ENCODE measurements at regions not wholly inside any gene's neighbourhood (a gene's known extent, or its start where the extent isn't known, plus 50 kb on each side); places are given as distances from the start of the nearest gene placed in this dataset.

DNA sequence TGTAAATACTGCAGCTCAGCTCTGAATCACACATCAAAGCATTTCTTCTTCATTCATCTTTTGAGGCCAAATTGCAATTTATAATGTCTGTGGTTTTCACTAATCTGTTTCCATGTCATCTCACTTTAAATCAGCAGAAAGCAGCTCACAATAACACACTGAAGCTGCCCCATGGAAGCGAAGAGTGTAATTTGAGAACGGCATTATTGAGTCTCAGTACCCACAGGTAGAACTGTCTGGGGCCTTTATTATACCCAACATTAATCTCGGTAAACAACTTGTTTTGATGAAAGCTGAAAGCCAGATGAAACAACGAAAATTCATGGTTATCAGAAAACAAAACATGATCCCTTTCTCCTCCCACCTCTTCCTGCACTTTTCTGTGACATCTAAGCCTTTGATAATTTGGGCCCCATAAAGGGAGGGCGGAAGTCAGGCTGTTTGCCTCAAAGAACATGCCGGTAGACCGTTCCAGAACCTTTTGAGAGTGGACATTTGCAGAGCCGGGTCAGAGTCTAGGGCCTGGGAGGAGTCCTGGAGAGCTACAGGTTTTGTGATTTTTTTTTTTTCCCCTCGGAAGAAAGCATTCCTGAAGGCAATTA is 68.2 kb upstream of the SESN3 start:
- DNase-seq = no peak

DNA sequence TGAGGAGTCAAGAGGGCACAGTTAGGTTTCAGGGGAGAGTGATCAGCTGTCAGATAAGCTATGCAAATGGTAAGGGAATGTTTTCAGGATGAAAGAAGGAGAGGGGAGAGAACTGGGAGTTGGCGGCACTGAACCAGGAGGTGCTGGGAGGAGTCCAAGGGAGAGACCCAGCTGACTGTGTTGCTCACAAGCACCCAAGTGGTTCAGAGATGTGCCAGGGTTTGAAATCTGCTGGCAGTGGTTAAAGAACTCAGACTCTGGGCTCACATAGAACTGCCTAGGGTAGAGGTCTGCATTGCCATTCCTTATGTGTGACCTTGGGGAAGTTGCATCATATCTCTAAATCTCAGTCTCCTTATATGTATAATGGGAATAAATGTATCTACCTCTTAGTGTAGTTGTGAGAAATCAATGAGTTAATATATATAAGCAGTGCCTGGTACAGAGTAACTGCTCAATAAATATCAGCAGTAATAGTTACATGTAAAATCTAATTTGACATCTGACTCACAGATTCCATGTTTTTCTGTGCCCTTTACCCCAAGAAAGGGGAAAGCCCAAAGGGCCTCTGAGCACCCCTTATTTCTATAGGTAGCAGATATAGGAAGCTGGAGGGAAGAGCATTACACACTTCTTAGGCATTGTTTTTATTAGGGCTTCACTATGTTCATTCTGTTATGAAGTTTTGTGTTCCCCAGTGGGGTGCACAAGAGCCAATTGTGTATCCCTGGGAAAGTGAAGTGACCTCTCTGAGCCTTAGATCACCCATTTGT is 66.9 kb upstream of the SESN3 start:
- DNase-seq = no peak

DNA sequence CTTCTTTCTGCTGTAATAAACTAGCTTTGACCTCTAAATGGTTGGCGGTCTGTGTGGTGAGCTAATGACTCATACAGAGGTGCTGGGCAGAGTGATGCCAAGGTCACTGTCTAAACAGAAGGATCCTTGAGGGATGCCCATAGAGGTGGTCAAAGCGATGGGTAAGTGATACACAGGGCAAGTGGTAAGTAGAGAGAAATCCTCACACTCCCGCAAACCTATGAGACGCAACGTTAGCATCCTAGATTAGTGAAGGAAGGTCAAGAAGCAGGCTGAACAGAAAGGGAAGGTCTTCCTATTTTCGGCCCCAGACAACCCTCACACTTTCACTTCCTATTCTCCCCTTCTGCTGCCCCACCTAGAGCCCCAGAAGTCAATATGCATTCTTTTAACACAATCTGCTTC is 65.6 kb upstream of the SESN3 start:
- DNase-seq = no peak

GRCh38 chr11:95296165-95296564 is 65.2 kb upstream of the SESN3 start:
- DNase-seq = no peak

DNA sequence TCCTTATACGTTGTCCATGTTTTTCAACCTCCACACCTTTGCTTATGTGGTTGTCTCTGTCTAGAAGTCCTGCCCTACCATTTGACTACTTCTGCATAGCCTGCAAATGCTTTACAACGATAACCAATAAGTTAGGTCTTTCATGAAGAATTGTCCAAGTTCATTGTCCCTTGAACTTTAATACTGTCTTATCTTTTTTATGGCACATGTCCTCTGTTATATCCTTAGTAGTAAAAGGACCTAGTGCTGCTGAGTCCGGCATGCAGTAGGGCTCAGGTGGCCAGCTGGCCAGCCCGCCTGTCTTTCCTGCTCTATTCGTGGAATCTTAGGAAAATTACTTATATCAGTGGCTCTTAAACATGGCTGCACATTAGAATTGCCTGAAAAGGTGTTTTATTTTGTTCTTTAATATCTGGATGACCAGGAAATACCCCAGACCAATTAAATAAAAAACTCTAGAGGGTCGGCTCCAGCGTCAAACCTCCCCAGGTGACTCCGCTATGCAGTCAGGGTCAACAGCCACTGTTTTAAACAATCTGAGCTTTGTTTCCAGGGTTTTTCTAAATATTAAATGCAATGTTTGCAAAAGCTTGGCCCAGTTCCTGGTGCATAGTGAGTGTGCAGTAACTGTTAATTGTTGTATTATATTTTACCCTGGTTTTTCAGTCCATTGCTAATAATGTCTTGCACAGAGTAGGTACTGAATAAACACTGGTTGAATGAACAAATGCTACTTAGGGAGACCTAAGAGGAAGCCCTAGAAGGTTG is 64.6 kb upstream of the SESN3 start:
- no peak for DNase-seq

GRCh38 chr11:95294701-95295100 is 63.7 kb upstream of the SESN3 start:
- DNase-seq = no peak

- DNase-seq = no peak
Measured at GRCh38 chr11:95293116-95293515, 62.1 kb upstream of the SESN3 start.

DNA sequence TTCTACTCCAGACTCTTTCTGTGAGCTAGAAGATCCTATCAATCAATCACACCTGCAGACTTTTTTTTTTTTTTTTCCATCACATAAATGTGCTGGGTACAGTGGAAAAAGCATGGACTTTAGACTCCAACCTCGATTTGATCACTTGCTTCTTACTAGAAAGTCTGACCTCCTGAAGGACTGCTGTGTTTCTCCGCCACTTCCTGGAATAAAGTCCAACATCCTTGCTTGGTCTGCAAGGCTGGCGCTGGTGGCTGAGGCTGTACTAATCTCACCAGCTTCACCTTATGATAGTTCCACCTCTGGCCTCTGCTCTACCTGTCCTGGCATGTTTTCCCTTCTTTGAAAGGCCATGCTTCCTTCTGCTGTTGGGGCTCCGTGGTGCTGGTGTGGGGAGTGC is 60.9 kb upstream of the SESN3 start:
- DNase-seq = no peak

DNA sequence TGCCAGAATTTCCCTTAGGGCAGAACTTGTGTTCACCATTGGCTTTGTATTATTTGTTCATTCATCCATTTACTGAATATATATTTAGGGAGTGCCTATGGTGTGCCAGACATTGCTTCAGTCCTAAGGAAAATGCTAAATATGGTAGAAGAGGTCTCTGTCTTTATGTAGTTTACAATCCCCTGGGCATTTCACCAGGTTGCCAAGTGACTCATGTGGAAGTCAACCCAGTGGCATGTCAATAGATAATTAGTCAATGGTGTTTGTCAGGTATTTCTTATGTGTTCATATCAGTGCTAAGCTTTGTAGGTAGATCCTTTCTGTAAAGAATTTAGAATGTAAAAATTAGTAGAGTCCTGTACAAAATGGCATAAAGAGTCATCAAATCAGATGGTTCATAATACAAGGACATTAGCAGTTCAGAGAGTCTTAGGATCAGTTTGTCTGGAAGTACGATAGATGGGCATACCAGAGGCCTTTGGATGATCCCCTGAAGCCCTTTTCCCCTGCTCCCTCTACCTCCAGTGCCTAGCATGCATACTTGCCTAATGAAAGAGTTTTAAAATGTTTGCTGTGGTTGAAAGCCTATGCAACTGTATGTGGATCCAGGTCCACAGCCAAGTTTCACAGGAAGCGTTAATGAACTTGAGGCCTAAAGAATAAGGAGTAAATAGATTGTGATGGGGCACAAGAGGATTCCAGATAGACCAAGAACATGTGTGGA is 58.5 kb upstream of the SESN3 start:
- no peak for DNase-seq

DNA sequence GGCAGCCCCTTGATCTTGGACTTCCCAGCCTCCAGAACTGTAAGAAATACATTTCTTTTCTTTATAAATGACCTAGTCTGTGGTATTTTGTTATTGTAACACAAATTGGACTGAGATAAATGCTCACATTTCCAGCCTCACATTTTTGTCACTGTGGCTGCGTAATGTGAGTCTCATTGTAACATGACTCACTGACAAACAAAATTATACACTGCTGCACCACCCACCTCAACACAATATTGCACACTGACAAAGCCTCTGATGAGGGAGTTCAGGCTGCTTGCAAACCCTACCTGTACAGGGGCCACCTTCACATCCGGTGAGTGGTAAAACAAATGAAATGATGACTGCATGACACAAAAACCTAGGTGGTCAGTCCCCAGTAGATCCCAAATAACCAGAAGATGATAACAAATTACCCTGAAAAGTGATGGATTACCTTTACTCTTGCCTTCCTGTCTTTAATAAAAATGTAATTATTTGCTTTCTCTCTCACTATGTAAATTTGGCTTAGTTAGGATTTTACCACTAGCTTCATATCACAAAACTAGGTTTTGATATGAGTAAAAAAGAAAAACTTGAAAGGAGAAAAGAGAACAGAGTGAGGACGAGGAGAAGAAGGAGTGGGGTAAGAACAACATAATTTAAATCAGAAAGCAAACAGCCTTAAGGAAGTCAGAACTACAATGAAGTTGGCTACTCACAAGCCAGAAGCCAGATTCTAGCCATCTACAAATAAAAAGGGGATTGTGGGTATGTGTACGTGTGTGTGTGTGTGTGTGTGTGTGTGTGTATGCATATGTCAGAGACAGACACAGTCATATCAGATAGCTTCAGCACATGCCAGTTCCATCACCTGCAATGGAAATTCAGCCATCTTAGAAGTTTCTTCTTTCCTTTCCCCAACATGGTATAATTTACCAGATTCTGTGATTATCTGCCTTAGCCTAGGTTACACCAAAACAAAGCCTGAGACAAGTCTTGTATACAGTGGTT is 53.4 kb upstream of the SESN3 start:
- no peak for DNase-seq

DNA sequence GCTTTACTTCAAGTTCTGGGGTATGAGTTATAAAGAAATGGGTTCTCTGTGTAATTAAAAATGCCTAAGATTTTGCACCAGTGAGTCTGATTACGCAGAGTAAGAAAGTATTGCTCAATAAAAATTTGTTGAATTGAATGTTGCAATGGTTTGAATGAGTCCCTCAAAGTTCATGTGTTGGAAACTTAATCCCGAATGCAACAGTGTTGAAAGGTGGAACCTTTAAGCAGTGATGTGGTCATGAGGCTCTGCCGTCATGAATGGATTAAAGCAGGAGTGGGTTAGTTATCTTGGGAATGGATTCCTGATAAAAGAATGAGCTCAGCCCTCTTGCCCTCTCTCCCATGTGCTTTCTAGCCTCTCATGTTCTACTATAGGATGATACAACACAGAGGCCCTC is 52.6 kb upstream of the SESN3 start:
- DNase-seq = no peak

- DNase-seq = no peak
Measured at GRCh38 chr11:95283146-95283545, 52.1 kb upstream of the SESN3 start.

GRCh38 chr11:95282291-95282751 is 51.3 kb upstream of the SESN3 start:
- DNase-seq = no peak

Data from T-helper 9 cell (primary cell).